ENCODE measurements at regions not wholly inside any gene's neighbourhood (a gene's known extent, or its start where the extent isn't known, plus 50 kb on each side); places are given as distances from the start of the nearest gene placed in this dataset.

- H3K27ac ChIP-seq: no peak overlapping the region
- TF ChIP-seq CTCF (conservative IDR thresholded peaks at IDR 0.05) (no peak), ZFX (IDR thresholded peaks at IDR 0.05) (no peak)
Observed at GRCh38 chr6:119985952-119986736, 636.6 kb upstream of the MAN1A1 start.

GRCh38 chr6:119980802-119981201, 631.2 kb upstream of the MAN1A1 start:
- no peak for TF ChIP-seq ZFX (IDR thresholded peaks at IDR 0.05)
- no peak for TF ChIP-seq CTCF (conservative IDR thresholded peaks at IDR 0.05)
- H3K27ac ChIP-seq: no peak overlapping the region

- TF ChIP-seq ZFX (IDR thresholded peaks at IDR 0.05) (no peak), CTCF (conservative IDR thresholded peaks at IDR 0.05) (peak; percentile 34)
- H3K27ac ChIP-seq: no peak overlapping the region
Observed at GRCh38 chr6:119979862-119980261, 630.3 kb upstream of the MAN1A1 start.

GRCh38 chr6:119978274-119978889, 628.8 kb upstream of the MAN1A1 start:
- TF ChIP-seq CTCF (conservative IDR thresholded peaks at IDR 0.05): peak; percentile 78
- no peak for TF ChIP-seq ZFX (IDR thresholded peaks at IDR 0.05)
- no peak overlapping the region for H3K27ac ChIP-seq

GRCh38 chr6:119974430-119975159, 625.0 kb upstream of the MAN1A1 start:
- H3K27ac ChIP-seq: no peak overlapping the region
- TF ChIP-seq CTCF (conservative IDR thresholded peaks at IDR 0.05): no peak
- TF ChIP-seq ZFX (IDR thresholded peaks at IDR 0.05): no peak

- no peak overlapping the region for H3K27ac ChIP-seq
- TF ChIP-seq CTCF (conservative IDR thresholded peaks at IDR 0.05) (no peak), ZFX (IDR thresholded peaks at IDR 0.05) (no peak)
Observed at GRCh38 chr6:119966484-119966883, 616.9 kb upstream of the MAN1A1 start.

GRCh38 chr6:119965900-119966299, 616.3 kb upstream of the MAN1A1 start:
- TF ChIP-seq CTCF (conservative IDR thresholded peaks at IDR 0.05) (no peak), ZFX (IDR thresholded peaks at IDR 0.05) (no peak)
- no peak overlapping the region for H3K27ac ChIP-seq

Data from C4-2B (cell line).